Common myeloid progenitor, CD34-positive (primary cell): ENCODE measurements at regions not wholly inside any gene's neighbourhood (a gene's known extent, or its start where the extent isn't known, plus 50 kb on each side); places are given as distances from the start of the nearest gene placed in this dataset.

Source experiments
- CTCF ChIA-PET: fragments of 350-600 bp; sonication (Branson Sonifier 250); formaldehyde crosslinking; loops from one replicate; lab custom pipeline; 2021; ENCODE audit warnings: antibody characterized with exemption; lab: Charles Lee
- POLR2A ChIA-PET: fragments of 350-600 bp; sonication (Branson Sonifier 250); formaldehyde crosslinking; loops from one replicate; lab custom pipeline; 2021; ENCODE audit warnings: antibody characterized with exemption; lab: Charles Lee
- DNase-seq, 3 donors: peaks; one replicate each; pipeline versions ENCODE4 v3.0.0 to v3.0.0-alpha.2; 2013
- H3K27ac ChIP-seq, 2 experiments: 1 replicate in 1 of 2; 2 replicates in 1 of 2; pipeline ENCODE4 v1.7.0; 2013; ENCODE audit warnings: inconsistent platforms in 2 of 2, low read length in 2 of 2, mild to moderate bottlenecking in 2 of 2, low read depth in 1 of 2, moderate library complexity in 1 of 2; ENCODE audit not compliant: severe bottlenecking in 2 of 2, insufficient read depth in 1 of 2, poor library complexity in 1 of 2
- H3K27me3 ChIP-seq, 5 experiments: replicated peaks in 2 of 5; 1 replicate in 3 of 5; 2 replicates in 2 of 5; pipeline versions ENCODE4 v1.6.1 to v1.7.0; 2013; ENCODE audit warnings: low read length in 4 of 5, mild to moderate bottlenecking in 2 of 5, moderate library complexity in 2 of 5, inconsistent platforms in 1 of 5; ENCODE audit not compliant: insufficient read depth in 5 of 5, control insufficient read depth in 4 of 5
- H3K36me3 ChIP-seq, 4 experiments: 1 replicate in 2 of 4; 2 replicates in 2 of 4; pipeline versions ENCODE4 v1.6.1 to v1.7.0; 2013; ENCODE audit warnings: low read length in 3 of 4, control low read depth in 1 of 4, mild to moderate bottlenecking in 1 of 4; ENCODE audit not compliant: control insufficient read depth in 4 of 4, insufficient read depth in 4 of 4
- H3K4me1 ChIP-seq, 4 experiments: 1 replicate in 3 of 4; 2 replicates in 1 of 4; pipeline versions ENCODE4 v1.6.1 to v1.7.1; 2013; ENCODE audit warnings: low read length in 3 of 4, mild to moderate bottlenecking in 3 of 4, control low read depth in 1 of 4, inconsistent platforms in 1 of 4, moderate library complexity in 1 of 4; ENCODE audit not compliant: control insufficient read depth in 4 of 4, insufficient read depth in 4 of 4; ENCODE audit errors: control extremely low read depth in 1 of 4
- H3K4me3 ChIP-seq, 7 experiments: 1 replicate in 4 of 7; 2 replicates in 3 of 7; pipeline versions ENCODE4 v1.5.1 to v1.7.0; 2013; ENCODE audit warnings: mild to moderate bottlenecking in 7 of 7, low read length in 6 of 7, moderate library complexity in 6 of 7, inconsistent platforms in 2 of 7, low read depth in 2 of 7, control low read depth in 1 of 7; ENCODE audit not compliant: insufficient read depth in 4 of 7, control insufficient read depth in 1 of 7; ENCODE audit errors: extremely low read depth in 1 of 7
- H3K9me3 ChIP-seq, 5 experiments: 1 replicate in 4 of 5; 2 replicates in 1 of 5; pipeline versions ENCODE4 v1.6.1 to v1.7.1; 2013; ENCODE audit warnings: low read length in 4 of 5, mild to moderate bottlenecking in 2 of 5, inconsistent platforms in 1 of 5, low read depth in 1 of 5, moderate library complexity in 1 of 5; ENCODE audit not compliant: control insufficient read depth in 4 of 5, insufficient read depth in 2 of 5; ENCODE audit errors: control extremely low read depth in 1 of 5
- WGBS: methylation state at CpG from one replicate; pipeline ENCODE4 v1.1.5; 2013; ENCODE audit not compliant: insufficient coverage; 5-methylcytosine and 5-hydroxymethylcytosine counted together

GRCh38 chr9:14418941-14419937 lies 105.3 kb upstream of the NFIB start:
- Histone ChIP-seq H3K36me3 (no peaks in the 10 kb centered on the region), H3K27ac (no peak overlapping the region), H3K9me3 (peaks cover 0 to 4% (median 0%) of the 10 kb centered on the region in 5 experiments), H3K4me1 (no peaks in the 10 kb centered on the region), H3K4me3 (no peak overlapping the region), H3K27me3 (peaks cover 0 to 2% (median 0%) of the 10 kb centered on the region in 5 experiments)
- WGBS, result 98% methylated on average over 14 of the region's 16 CpGs
- no peak for DNase-seq
- ChIA-PET POLR2A (no interaction called here), CTCF (interaction anchor here (1.5 kb wide), 1 partner anchor 10 kb away, joined by 4 read pairs; no protein-coding TSS in a partner anchor)

GRCh38 chr9:14418301-14418940 lies 104.5 kb upstream of the NFIB start:
- Histone ChIP-seq H3K27ac (no peak overlapping the region), H3K4me1 (no peaks in the 10 kb centered on the region), H3K9me3 (peaks cover 0 to 4% (median 0%) of the 10 kb centered on the region in 5 experiments), H3K4me3 (no peak overlapping the region), H3K36me3 (no peaks in the 10 kb centered on the region), H3K27me3 (peaks cover 0 to 2% (median 0%) of the 10 kb centered on the region in 5 experiments)
- 100% methylated on average over 2 of the region's 5 CpGs for WGBS
- ChIA-PET CTCF (no interaction called here), POLR2A (no interaction called here)
- no peak for DNase-seq

GRCh38 chr9:14417237-14417636 lies 103.3 kb upstream of the NFIB start:
- POLR2A ChIA-PET, result no interaction called here
- H3K36me3 ChIP-seq, result no peaks in the 10 kb centered on the region
- H3K27ac ChIP-seq, result no peak overlapping the region
- H3K4me3 ChIP-seq, result no peak overlapping the region
- H3K9me3 ChIP-seq, result peaks cover 0 to 4% (median 0%) of the 10 kb centered on the region in 5 experiments
- no peak for DNase-seq
- CTCF ChIA-PET, result no interaction called here
- WGBS, result 100% methylated on average over 3 of the region's 3 CpGs
- no peaks in the 10 kb centered on the region for H3K27me3 ChIP-seq
- H3K4me1 ChIP-seq, result no peaks in the 10 kb centered on the region

GRCh38 chr9:14415947-14416346 lies 102.0 kb upstream of the NFIB start:
- POLR2A ChIA-PET, result no interaction called here
- Histone ChIP-seq H3K36me3 (no peaks in the 10 kb centered on the region), H3K27me3 (no peaks in the 10 kb centered on the region), H3K4me1 (no peaks in the 10 kb centered on the region), H3K4me3 (no peak overlapping the region), H3K27ac (no peak overlapping the region), H3K9me3 (peaks cover 0 to 4% (median 0%) of the 10 kb centered on the region in 5 experiments)
- DNase-seq, result no peak
- CTCF ChIA-PET, result interaction anchor here (0.8 kb wide), 1 partner anchor 14 kb away, joined by 3 read pairs; no protein-coding TSS in a partner anchor
- WGBS, result no CpG with 5 or more reads among the region's 1 CpG

- H3K4me1 ChIP-seq, result no peaks in the 10 kb centered on the region
- ChIA-PET CTCF (interaction anchor here (2.5 kb wide), 1 partner anchor 13 kb away, joined by 9 read pairs; no protein-coding TSS in a partner anchor), POLR2A (no interaction called here)
- no peaks in the 10 kb centered on the region for H3K36me3 ChIP-seq
- no CpG with 5 or more reads among the region's 6 CpGs for WGBS
- no peak overlapping the region for H3K27ac ChIP-seq
- H3K27me3 ChIP-seq, result peaks cover 0 to 2% (median 0%) of the 10 kb centered on the region in 5 experiments
- DNase-seq, result no peak
- peaks cover 0 to 4% (median 0%) of the 10 kb centered on the region in 5 experiments for H3K9me3 ChIP-seq
- no peak overlapping the region for H3K4me3 ChIP-seq
Observed at GRCh38 chr9:14413812-14414211, 99.9 kb upstream of the NFIB start.

GRCh38 chr9:14412775-14413174 lies 98.8 kb upstream of the NFIB start:
- Histone ChIP-seq H3K4me1 (no peaks in the 10 kb centered on the region), H3K9me3 (peaks cover 0 to 4% (median 0%) of the 10 kb centered on the region in 5 experiments), H3K27me3 (peaks cover 0 to 2% (median 0%) of the 10 kb centered on the region in 5 experiments), H3K27ac (no peak overlapping the region), H3K4me3 (no peak overlapping the region), H3K36me3 (no peaks in the 10 kb centered on the region)
- ChIA-PET CTCF (interaction anchor here (1.6 to 2.5 kb wide), 3 partner anchors 12 to 17 kb away, joined by 3 to 9 read pairs (median 5); no protein-coding TSS in a partner anchor), POLR2A (no interaction called here)
- WGBS, result no CpG with 5 or more reads among the region's 2 CpGs
- no peak for DNase-seq
